AG09319 (cell line): ENCODE measurements at regions not wholly inside any gene's neighbourhood (a gene's known extent, or its start where the extent isn't known, plus 50 kb on each side); places are given as distances from the start of the nearest gene placed in this dataset.

ENCODE experiments used
- DNase-seq: peaks from one replicate; pipeline ENCODE4 v3.0.0-alpha.2; 2010; ENCODE audit warnings: low read depth; ENCODE audit errors: extremely low read depth
- CTCF ChIP-seq: IDR thresholded peaks from 2 replicates; pipeline ENCODE4 v1.5.1; 2011; ENCODE audit warnings: low read depth, mild to moderate bottlenecking, inconsistent platforms, low read length, moderate library complexity

DNA sequence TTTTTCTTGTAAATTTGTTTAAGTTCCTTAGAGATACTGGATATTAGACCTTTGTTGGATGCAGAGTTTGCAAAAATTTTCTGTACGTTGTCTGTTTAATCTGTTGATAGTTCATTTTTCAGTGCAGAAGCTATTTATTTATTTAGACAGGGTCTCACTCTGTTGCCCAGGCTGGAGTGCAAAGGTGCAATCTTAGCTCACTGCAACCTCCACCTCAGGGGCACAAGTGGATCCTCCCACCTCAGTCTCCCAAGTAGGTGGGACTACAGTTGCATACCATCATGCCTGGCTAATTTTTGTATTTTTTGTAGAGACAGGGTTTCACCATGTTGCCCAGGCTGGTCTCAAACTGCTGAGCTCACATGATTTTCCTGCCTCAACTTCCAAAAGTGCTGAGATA lies 568.2 kb upstream of the REG3G start:
- DNase-seq: no peak
- TF ChIP-seq CTCF: no peak

DNA sequence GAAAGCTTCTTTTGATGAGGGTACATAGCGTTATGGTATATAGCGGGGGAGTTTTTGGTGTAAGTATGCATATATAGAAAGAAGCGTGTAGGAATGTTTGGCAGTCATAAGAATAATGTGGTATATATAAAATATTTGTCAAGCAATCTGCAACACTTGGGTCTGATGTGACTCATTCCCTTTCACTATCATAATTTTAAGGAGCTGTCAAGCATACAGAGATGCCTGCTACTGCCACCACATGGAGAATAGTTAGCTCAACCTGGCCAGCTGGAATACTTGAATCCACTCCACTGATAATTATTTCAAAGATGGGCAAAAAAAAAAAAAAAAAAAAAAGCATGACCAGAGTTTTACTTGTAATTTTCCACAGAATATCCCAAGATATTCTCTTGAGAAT lies 559.8 kb upstream of the REG3G start:
- no peak for TF ChIP-seq CTCF
- no peak for DNase-seq

- no peak for TF ChIP-seq CTCF
- DNase-seq: no peak
These were observed 548.8 kb upstream of the REG3G start for GRCh38 chr2:78476619-78477229.

DNA sequence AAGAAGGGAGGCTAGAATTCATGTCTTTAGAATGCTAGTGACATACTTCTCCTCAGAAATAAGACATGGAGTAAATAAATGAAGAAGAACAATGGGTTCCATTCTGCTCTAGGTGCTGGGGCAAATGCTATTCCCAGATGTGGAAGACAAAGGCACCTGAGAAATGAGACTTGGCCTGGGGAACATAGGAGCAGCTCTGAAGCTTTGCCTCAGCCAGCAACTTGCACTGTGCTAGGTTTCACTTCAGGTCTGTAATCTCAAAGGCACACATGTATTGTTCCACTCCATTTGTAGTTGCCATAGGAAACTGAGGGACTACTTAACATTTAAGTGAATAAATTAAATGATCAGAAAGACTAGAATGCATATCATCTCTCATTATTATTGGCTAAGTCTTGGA lies 538.9 kb upstream of the REG3G start:
- no peak for TF ChIP-seq CTCF
- no peak for DNase-seq

DNA sequence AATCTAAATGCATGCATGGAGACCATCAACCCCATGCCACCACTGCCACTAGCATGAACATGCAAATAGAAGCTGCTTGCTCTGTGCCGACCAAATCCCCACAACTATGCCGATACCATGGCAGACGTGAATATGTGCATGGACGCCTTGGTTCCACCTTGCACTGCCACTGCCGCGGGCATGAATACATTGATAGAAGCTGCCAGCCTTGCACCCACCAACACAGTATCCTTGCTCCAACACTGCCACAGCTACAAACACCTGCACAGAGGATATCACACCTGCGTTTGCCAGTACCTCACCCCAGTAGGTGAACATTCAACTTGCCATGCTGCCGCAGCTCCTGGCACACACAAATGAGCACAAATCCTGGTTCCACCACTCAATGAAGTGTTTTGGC lies 527.4 kb upstream of the REG3G start:
- TF ChIP-seq CTCF: no peak

DNA sequence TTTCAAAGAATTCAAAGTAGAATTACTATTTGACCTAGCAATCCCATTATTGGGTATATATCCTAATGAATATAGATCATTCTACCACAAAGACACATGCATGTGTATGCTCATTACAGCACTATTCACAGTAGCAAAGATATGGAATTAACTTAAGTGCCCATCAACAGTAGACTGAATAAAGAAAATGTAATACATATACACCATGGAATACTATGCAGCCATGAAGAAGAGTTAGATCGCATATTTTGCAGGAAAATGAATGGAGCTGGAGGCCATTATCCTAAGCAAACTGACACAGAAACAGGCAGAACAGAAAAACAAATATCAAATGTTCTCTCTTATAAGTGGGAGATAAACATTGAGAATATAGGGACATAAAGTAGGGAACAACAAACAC lies 519.2 kb upstream of the REG3G start:
- no peak for DNase-seq
- no peak for TF ChIP-seq CTCF

More for the DNA sequence above, 527.4 kb upstream of the REG3G start:
- DNase-seq: no peak

DNA sequence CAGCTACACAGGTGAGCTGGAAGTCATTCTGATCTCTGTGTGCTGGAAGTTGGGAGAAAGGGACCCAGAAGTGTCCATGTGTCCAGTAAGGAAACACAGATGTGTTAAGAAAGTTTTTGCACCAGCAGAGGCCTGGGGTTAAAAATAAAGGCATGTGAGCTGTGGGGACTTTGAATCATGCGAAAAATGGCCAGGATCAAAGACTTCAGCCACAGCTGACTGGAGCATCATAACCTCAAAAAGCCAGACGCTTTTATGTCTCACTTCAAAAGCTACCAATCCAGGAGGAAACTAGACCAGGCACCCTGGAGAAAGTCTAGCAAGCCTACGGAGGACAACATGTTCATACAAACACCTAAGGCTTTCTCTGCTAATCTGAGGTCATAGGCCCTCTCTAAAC lies 503.6 kb upstream of the REG3G start:
- no peak for DNase-seq
- no peak for TF ChIP-seq CTCF
